ENCODE measurements at regions not wholly inside any gene's neighbourhood (a gene's known extent, or its start where the extent isn't known, plus 50 kb on each side); places are given as distances from the start of the nearest gene placed in this dataset.

DNA sequence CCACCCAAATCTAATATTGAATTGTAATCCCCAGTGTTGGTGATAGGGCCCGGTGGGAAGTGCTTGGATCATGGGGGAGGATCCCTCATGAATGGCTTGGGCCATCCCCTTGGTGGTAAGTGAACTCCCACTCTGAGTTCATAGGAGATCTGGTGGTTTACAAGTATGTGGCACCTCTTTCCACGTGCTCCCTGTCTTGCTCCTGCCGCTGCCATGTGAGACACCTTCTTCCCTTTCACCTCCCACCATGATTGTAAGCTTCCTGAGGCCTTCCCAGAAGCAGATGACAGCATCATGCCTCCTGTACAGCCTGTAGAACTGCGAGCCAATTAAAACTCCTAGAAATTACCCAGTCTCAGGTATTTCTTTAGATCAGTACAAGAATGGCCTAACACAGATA lies 150.8 kb downstream of the SH3BGRL2 start:
- TF ChIP-seq CTCF (conservative IDR thresholded peaks at IDR 0.05; ENCODE audit: low read depth, low read length) (no peak), SMC3 (IDR thresholded peaks at IDR 0.05; ENCODE audit: low read depth, low read length) (no peak), CHD1 (IDR thresholded peaks at IDR 0.05; ENCODE audit: low read depth, low read length) (no peak), MXI1 (IDR thresholded peaks at IDR 0.05; ENCODE audit: borderline replicate concordance, low read depth, low read length) (no peak), CEBPB (IDR thresholded peaks at IDR 0.05; ENCODE audit: low read depth, low read length) (no peak), POLR2A (IDR thresholded peaks at IDR 0.05; ENCODE audit: low read depth, low read length) (no peak), MAZ (IDR thresholded peaks at IDR 0.05; ENCODE audit: borderline replicate concordance, low read depth, low read length) (no peak), NFE2L2 (IDR thresholded peaks at IDR 0.05; ENCODE audit: low read depth, low read length) (no peak), ELK1 (IDR thresholded peaks at IDR 0.05; ENCODE audit: borderline replicate concordance, low read depth, low read length) (no peak), RAD21 (IDR thresholded peaks at IDR 0.05; ENCODE audit: low read length) (no peak), RFX5 (IDR thresholded peaks at IDR 0.05; ENCODE audit: low read depth, low read length) (no peak), RCOR1 (IDR thresholded peaks at IDR 0.05; ENCODE audit: insufficient replicate concordance, low read length) (no peak), BHLHE40 (IDR thresholded peaks at IDR 0.05; ENCODE audit: low read depth, low read length) (no peak)
- TF ChIP-seq, protein P1, sequence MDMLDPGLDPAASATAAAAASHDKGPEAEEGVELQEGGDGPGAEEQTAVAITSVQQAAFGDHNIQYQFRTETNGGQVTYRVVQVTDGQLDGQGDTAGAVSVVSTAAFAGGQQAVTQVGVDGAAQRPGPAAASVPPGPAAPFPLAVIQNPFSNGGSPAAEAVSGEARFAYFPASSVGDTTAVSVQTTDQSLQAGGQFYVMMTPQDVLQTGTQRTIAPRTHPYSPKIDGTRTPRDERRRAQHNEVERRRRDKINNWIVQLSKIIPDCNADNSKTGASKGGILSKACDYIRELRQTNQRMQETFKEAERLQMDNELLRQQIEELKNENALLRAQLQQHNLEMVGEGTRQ (IDR thresholded peaks at IDR 0.05; ENCODE audit: low read depth, low read length) = no peak
